Stimulated activated CD4-positive, alpha-beta T cell treated with anti-CD3 and anti-CD28 coated beads, TNF-alpha, amount 100 ng/mL, for 24 hours (primary cell): ENCODE measurements at regions not wholly inside any gene's neighbourhood (a gene's known extent, or its start where the extent isn't known, plus 50 kb on each side); places are given as distances from the start of the nearest gene placed in this dataset.
"Not testable (repeated sequence)": the region's sequence is repeated elsewhere in the genome, so short reads cannot be mapped to it uniquely, and the experiment has no call there.

ENCODE experiments used
- DNase-seq, 3 experiments: peaks; one replicate each; pipeline ENCODE4 v3.0.0-alpha.2; 2020; ENCODE audit warnings: low read depth in 3 of 3

DNA sequence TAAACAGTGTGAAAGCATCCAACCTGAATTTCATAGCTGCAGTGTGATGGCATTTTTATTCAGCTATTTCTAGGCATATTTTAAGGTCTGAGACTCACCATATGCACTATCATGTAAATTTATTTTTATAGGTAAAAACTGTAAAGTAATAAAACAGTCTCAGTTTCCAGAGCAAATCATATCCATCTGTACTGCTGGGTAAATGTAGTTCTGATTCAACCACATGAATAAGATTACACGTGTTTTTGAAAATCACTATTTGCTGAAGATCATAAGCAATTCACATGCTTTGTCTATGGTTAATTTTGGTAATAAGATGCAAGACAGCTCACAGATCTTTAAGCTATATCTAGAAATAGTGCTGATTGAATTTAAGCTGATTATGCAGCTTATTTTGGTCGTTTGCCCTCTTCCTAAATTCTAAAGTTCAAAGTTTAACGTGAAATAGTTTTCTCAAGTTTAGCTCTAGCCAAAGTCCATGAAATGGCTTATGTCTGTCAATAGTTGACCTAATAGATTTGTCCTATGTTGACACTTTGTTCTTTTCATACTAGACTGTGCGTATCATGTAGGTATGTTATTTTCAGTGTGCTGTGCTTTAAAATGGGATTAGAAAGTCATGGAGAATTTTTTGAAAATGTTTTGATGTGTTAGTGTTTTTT is 489.0 kb downstream of the USP25 start:
- no peak for DNase-seq

DNA sequence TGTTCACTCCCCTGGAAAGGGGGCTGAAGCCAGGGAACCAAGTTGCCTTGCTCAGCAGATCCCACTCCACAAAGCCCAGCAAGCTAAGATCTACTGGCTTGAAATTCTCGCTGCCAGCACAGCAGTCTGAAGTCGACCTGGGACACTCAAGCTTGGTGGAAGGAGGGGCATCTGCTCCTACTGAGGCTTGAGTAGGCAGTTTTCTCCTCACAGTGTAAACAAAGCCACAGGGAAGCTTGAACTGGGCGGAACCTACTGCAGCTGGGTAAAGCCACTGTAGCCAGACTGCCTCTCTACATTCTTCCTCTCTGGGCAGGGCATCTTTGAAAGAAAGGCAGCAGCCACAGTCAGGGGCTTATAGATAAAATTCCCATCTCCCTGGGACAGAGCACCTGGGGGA is 495.0 kb downstream of the USP25 start:
- not testable (repeated sequence) for DNase-seq

DNA sequence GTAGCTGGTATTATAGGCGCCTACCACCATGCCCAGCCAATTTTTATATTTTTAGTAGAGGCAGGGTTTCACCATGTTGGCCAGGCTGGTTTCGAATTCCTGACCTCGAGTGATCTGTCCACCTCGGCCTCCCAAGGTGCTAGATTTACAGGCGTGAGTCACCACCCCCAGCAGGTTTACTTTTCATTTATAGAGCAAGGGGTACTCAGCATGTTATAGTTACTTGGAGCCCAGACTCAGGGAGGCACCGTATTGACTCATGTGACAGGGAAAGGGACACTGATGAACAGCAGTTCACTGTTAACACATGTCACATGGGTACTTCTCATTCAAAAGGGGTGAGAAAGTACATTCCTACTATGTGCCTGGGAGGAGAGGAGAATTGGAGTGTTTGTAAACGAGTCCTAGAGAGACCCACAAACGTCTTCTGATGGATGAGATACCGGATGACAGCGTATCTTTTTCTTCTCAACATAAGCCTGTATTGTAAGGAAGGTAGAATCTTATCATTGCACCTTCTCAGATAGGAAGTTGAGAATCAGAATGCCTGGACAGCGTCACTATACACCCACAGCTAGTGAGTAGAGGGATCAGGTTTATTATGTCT is 510.0 kb downstream of the USP25 start:
- DNase-seq = no peak

DNA sequence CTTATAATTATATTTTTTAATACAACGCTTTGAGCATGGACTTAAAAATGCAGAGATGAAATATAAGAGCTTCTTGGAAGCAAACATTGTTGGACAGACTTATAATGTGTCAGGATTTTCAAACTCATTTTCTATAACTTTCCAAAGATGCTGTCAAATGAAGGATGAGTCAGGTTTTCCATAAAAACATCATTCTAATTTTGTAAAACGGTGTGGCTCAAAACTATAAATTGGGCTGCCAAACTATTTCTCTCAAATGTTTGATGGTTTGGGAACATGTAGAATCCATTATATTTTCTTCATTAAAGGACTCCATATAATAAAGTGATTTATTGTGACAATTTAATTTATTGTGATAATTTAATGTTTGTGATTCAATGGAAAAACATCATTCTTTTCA is 511.2 kb downstream of the USP25 start:
- no peak for DNase-seq

DNA sequence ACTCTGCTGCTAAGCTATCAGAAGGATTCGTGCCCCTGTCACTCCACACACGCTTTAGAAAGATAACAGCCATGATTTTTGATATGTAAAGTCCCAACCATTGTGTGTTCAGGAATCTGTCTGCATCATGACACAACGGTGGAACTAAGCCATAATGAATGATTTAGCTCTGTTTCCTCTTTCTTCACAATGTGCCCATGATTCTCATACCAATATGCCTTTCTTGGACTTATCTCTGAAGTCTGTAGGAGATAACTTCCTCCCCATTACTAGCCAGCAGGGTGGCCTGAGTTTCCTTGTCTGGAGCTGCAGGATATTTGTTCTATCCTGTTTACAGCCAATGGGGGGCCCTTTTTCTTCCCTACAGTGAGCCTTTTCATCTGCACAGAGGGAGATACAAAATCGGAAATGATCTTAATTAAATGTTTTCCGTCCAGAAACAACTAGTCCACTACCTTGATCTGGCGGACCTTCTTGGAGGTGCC is 511.7 kb downstream of the USP25 start:
- DNase-seq = no peak

DNA sequence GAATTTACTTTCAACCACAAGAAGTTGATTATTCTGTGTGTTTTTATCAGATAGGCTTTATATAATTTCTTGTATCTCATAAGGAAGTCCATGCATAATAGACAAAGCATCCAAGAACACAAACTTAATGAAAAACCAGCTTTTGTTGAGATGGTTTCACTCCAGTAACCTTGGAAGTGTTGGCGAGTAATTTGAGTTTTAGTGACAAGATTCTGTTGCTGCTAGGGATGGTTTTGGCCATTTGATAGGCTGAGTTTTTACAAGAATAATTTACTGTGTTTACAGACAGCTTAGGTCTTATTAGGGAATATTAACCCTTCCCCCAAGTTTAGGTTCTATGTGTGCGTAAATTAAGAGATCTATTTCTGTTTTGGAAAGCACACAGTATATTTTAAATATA is 513.6 kb downstream of the USP25 start:
- no peak for DNase-seq

GRCh38 chr21:16248705-16249104 is 518.9 kb downstream of the USP25 start:
- DNase-seq = no peak

GRCh38 chr21:16250273-16250672 is 520.5 kb downstream of the USP25 start:
- DNase-seq = no peak

DNA sequence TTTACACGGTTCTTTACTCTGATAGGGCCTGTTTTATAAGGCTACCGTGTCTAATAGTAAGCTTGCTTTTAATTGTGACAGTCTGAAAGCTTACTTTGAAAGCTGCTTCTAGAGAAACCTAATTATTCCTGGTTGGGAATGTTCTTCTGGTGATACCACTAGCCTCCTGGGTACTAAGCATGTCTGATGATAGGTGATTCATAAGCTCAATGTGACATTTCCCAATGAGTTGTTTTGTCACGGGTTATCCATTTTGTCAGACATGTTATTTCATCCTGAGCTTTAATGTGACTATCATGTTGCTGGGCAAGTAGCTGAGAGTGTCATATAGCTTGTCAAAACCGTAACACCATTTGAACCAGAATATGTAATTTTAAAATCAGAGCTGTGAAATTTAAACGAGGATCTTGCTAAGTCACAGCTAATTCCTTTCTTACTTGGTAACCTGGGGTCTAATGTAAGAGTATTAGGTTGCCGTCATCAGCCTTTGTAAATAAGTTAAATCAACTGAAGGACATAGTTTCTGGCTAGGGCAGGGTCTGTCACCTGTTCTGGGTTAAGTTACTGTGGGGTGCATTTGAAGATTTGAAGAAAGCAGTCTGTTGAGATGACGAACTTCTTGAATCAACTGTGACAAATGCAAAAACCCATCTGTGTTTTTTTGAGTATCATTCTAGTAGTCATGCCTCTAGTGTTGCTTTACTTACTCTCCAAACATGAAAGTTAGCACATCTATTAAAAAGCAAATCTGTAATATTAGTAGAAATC is 529.2 kb downstream of the USP25 start:
- no peak for DNase-seq

GRCh38 chr21:16262091-16262490 is 532.3 kb downstream of the USP25 start:
- DNase-seq = no peak

- DNase-seq = no peak
Observed at GRCh38 chr21:16264319-16264718, 534.5 kb downstream of the USP25 start.

- DNase-seq = no peak
Observed at GRCh38 chr21:16269476-16269875, 539.7 kb downstream of the USP25 start.

GRCh38 chr21:16279731-16280581 is 550.2 kb downstream of the USP25 start:
- no peak for DNase-seq

DNA sequence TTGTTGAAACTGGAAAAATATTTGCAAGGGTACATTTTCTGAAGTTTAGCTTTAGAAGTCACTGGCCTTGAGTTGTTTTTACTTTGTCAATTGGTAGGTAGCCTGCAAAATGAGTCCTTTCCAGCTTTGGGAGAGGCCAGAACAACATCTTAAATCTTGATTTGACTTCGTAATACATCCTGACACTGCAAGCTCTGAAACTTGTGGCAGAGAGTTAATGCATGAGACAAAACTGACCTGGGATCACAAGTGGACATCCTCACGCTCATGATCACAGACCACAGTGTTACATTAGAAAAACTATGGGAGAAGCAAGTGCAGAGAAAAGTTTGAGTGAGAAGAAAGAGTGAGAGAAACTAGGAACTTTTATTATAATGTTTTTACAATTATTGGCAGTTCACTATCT is 550.9 kb downstream of the USP25 start:
- DNase-seq = no peak

- DNase-seq = no peak
Observed at GRCh38 chr21:16283516-16283915, 553.7 kb downstream of the USP25 start.

DNA sequence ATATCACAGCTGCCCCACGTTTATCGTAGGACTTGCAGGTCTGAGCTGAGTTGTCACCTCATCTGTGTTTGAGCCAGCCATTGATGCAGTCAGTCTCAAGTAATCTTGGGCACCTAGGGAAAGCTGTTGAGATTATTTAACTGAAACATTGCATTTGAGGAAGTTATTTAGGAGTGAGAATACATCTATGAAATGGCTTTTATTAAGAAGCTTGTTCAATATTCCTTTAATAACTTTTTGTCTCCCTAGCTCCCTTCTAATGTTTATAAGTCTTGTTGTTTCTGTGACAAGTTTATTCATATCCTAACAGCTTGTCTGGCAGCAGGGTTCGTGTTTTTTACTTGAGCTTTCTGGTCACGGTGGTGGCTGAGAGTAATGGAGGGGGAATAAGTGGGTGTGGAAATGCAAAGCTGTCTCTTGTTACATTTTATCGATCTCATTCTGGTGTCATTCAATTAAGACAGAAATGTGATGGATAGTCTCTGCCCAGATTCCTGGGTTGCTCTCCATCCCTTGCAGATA is 555.9 kb downstream of the USP25 start:
- DNase-seq = no peak

- no peak for DNase-seq
Observed at GRCh38 chr21:16287046-16287445, 557.3 kb downstream of the USP25 start.

DNA sequence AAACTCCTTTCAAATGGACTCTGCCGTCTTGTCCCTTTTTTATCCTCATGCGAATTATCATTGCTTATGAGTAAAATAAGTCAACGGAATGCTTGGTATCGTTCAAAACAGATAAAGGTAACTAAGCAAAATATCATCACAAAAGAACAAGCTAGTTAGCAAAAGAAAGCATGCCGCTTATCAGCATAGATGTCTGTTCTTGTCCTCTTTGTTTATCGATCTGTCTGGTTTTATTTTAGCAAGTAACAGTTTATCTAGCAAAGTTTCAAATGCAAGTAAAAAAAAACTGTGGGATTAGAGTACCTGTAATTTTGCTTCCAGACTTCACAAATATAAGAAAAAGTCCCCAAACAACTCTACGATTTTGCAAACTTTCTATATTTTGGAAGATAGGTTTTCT is 561.5 kb downstream of the USP25 start:
- no peak for DNase-seq

DNA sequence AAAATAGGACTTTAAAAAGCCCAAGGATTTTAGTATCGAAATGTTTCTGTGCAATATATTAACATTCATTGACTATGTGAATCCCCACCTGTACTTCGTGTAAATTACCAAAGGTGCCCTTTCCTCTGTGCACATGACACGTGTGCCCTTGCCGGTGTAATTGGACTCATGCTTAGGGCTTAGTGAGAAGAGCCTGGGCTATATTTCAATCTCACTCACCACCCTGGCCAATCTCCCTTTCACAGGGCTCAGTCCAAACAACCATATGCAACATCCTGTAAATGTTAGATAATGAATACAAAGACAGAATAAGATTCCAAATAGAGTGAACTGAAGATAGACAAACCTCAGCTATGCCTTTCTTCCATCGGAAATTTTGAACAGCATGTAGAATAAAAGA is 564.3 kb downstream of the USP25 start:
- no peak for DNase-seq

- DNase-seq = no peak
Observed at GRCh38 chr21:16302851-16303282, 573.1 kb downstream of the USP25 start.

DNA sequence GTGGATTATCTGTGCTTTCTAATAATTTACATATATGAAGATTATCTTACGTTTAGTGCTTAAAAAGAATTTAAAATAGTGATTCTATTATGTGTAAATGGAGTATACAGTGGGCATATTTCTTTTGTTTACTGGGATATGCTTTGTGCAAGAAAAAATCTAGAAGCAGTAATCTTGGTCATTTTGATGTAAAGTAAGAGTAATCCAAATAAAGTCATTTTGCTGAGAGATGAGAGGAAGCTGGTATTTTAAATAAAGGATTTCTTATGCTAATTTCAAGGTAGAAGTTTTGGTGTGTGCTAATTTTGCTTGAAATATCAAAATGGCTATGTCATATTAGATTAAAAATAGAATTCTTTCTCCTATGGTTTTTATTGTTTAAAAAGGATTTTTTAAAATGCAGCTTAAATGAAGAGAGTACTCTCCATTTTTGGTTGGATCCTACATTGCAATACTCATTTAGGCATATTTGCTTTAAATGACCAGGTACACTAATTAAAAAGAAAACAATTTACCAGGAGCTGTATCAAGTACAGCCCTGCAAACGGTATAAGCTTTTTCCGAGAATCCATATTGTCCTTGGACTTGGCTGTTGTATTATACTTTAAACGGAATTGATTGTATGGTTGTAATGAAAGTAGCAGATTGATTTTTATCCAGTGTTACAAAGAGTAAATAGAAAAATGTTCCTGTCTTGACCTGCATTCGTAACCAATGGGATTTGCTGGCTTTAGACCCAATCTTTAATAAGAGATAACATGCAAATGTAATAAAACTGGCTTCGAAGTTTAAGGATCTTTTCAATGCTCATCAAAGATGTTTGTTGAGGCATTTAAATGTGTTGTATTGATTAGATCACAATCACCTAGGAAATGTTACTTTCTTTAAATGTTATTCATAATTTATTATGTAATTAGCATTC is 574.7 kb downstream of the USP25 start:
- no peak for DNase-seq
